Thyroid gland (tissue), 4 donors: ENCODE measurements at regions not wholly inside any gene's neighbourhood (a gene's known extent, or its start where the extent isn't known, plus 50 kb on each side); places are given as distances from the start of the nearest gene placed in this dataset.

Experiments used
- POLR2A ChIP-seq, 2 donors: fragments of 450-650 bp; IDR thresholded peaks; one replicate each; pipeline ENCODE4 v1.6.1; 2017; ENCODE audit warnings: antibody characterized with exemption in 2 of 2, mild to moderate bottlenecking in 2 of 2, moderate library complexity in 1 of 2
- TF ChIP-seq, protein P1 (sequence below), 6 experiments: fragments of 200-600 bp in 3 of 6; fragments of 450-650 bp in 3 of 6; sonication (generic) in 3 of 6; IDR thresholded peaks; one replicate each; pipeline ENCODE4 v1.5.1; 2016 to 2019; ENCODE audit warnings: antibody characterized with exemption in 6 of 6, mild to moderate bottlenecking in 2 of 6, inconsistent platforms in 1 of 6, moderate library complexity in 1 of 6

DNA sequence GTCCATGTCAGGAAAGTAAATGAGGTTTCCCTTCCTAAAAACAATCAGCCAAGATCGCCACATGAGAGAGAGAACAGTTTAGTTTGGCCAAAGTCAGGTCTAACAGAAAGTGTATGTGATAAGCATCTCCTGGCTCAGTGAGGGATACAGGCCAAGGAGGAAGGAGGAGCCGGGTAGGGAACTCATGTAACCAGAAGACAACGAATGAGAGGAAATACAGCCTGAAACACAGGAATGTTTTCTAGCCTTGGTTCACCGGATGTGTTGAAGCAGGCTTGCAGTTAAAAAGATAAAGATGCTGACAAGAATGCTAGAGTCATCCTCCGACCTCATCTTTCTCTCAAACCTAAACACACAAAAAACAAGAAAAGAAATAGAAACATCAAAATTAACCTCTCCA lies 283.9 kb upstream of the SIX2 start:
- TF ChIP-seq POLR2A (IDR thresholded peaks at IDR 0.05): no peak
- TF ChIP-seq, protein P1, sequence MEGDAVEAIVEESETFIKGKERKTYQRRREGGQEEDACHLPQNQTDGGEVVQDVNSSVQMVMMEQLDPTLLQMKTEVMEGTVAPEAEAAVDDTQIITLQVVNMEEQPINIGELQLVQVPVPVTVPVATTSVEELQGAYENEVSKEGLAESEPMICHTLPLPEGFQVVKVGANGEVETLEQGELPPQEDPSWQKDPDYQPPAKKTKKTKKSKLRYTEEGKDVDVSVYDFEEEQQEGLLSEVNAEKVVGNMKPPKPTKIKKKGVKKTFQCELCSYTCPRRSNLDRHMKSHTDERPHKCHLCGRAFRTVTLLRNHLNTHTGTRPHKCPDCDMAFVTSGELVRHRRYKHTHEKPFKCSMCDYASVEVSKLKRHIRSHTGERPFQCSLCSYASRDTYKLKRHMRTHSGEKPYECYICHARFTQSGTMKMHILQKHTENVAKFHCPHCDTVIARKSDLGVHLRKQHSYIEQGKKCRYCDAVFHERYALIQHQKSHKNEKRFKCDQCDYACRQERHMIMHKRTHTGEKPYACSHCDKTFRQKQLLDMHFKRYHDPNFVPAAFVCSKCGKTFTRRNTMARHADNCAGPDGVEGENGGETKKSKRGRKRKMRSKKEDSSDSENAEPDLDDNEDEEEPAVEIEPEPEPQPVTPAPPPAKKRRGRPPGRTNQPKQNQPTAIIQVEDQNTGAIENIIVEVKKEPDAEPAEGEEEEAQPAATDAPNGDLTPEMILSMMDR (IDR thresholded peaks at IDR 0.05): no peak
